ENCODE measurements at regions not wholly inside any gene's neighbourhood (a gene's known extent, or its start where the extent isn't known, plus 50 kb on each side); places are given as distances from the start of the nearest gene placed in this dataset.
A peak's percentile ranks its signal among the peaks of the same experiment; 100 is the strongest.

GRCh38 chr15:94177112-94177511 is 54.2 kb upstream of the MCTP2 start:
- no peak for DNase-seq (ENCODE audit: extremely low read depth in 1 of 2, low read depth in 1 of 2)

- no peak for DNase-seq (ENCODE audit: extremely low read depth in 1 of 2, low read depth in 1 of 2)
Observed at GRCh38 chr15:94175420-94175819, 55.9 kb upstream of the MCTP2 start.

- DNase-seq (ENCODE audit: extremely low read depth in 1 of 2, low read depth in 1 of 2), result peak in 1 of 2 donors; percentile 6
Observed at GRCh38 chr15:94174399-94174802, 57.0 kb upstream of the MCTP2 start.

- DNase-seq (ENCODE audit: extremely low read depth in 1 of 2, low read depth in 1 of 2), result peak in 1 of 2 donors; percentile 9
Observed at GRCh38 chr15:94168250-94168649, 63.1 kb upstream of the MCTP2 start.

GRCh38 chr15:94164971-94165370 is 66.4 kb upstream of the MCTP2 start:
- no peak for DNase-seq (ENCODE audit: extremely low read depth in 1 of 2, low read depth in 1 of 2)

GRCh38 chr15:94164202-94164807 is 67.1 kb upstream of the MCTP2 start:
- DNase-seq (ENCODE audit: extremely low read depth in 1 of 2, low read depth in 1 of 2), result peak; percentile 13 to 20

GRCh38 chr15:94162939-94163338 is 68.4 kb upstream of the MCTP2 start:
- DNase-seq (ENCODE audit: extremely low read depth in 1 of 2, low read depth in 1 of 2), result no peak

GRCh38 chr15:94154255-94154654 is 77.1 kb upstream of the MCTP2 start:
- DNase-seq (ENCODE audit: extremely low read depth in 1 of 2, low read depth in 1 of 2), result no peak

GRCh38 chr15:94145046-94145445 is 86.3 kb upstream of the MCTP2 start:
- DNase-seq (ENCODE audit: extremely low read depth in 1 of 2, low read depth in 1 of 2), result no peak

GRCh38 chr15:94141802-94142201 is 89.6 kb upstream of the MCTP2 start:
- no peak for DNase-seq (ENCODE audit: extremely low read depth in 1 of 2, low read depth in 1 of 2)

- DNase-seq (ENCODE audit: extremely low read depth in 1 of 2, low read depth in 1 of 2), result no peak
Observed at GRCh38 chr15:94135486-94136147, 95.7 kb upstream of the MCTP2 start.

- no peak for DNase-seq (ENCODE audit: extremely low read depth in 1 of 2, low read depth in 1 of 2)
Observed at GRCh38 chr15:94131875-94132274, 99.5 kb upstream of the MCTP2 start.

- DNase-seq (ENCODE audit: extremely low read depth in 1 of 2, low read depth in 1 of 2), result no peak
Observed at GRCh38 chr15:94130504-94130903, 100.9 kb upstream of the MCTP2 start.

- no peak for DNase-seq (ENCODE audit: extremely low read depth in 1 of 2, low read depth in 1 of 2)
Observed at GRCh38 chr15:94127006-94127405, 104.4 kb upstream of the MCTP2 start.

GRCh38 chr15:94125698-94126097 is 105.7 kb upstream of the MCTP2 start:
- no peak for DNase-seq (ENCODE audit: extremely low read depth in 1 of 2, low read depth in 1 of 2)

- DNase-seq (ENCODE audit: extremely low read depth in 1 of 2, low read depth in 1 of 2), result no peak
Observed at GRCh38 chr15:94125156-94125555, 106.2 kb upstream of the MCTP2 start.

- no peak for DNase-seq (ENCODE audit: extremely low read depth in 1 of 2, low read depth in 1 of 2)
Observed at GRCh38 chr15:94122516-94122915, 108.8 kb upstream of the MCTP2 start.

- DNase-seq (ENCODE audit: extremely low read depth in 1 of 2, low read depth in 1 of 2), result peak; percentile 3 to 16
Observed at GRCh38 chr15:94119923-94120775, 111.2 kb upstream of the MCTP2 start.

GRCh38 chr15:94119298-94119811 is 112.0 kb upstream of the MCTP2 start:
- DNase-seq (ENCODE audit: extremely low read depth in 1 of 2, low read depth in 1 of 2), result no peak

GRCh38 chr15:94110476-94111130 is 120.8 kb upstream of the MCTP2 start:
- no peak for DNase-seq (ENCODE audit: extremely low read depth in 1 of 2, low read depth in 1 of 2)

- DNase-seq (ENCODE audit: extremely low read depth in 1 of 2, low read depth in 1 of 2), result no peak
Observed at GRCh38 chr15:94107652-94108051, 123.7 kb upstream of the MCTP2 start.
